Erythroblast (primary cell): ENCODE measurements at regions not wholly inside any gene's neighbourhood (a gene's known extent, or its start where the extent isn't known, plus 50 kb on each side); places are given as distances from the start of the nearest gene placed in this dataset.

ENCODE experiments used
- GATA1 ChIP-seq: IDR thresholded peaks from 2 replicates; pipeline ENCODE4 v1.6.1; 2011; ENCODE audit warnings: low read depth, mild to moderate bottlenecking, control low read depth, low read length, moderate library complexity
- POLR2A ChIP-seq: IDR thresholded peaks from 2 replicates; pipeline ENCODE4 v1.6.1; 2011; ENCODE audit warnings: mild to moderate bottlenecking, low read length

GRCh38 chr9:81022177-81022576 is 667.2 kb downstream of the TLE1 start:
- TF ChIP-seq POLR2A: no peak
- TF ChIP-seq GATA1: no peak
